ENCODE measurements at regions not wholly inside any gene's neighbourhood (a gene's known extent, or its start where the extent isn't known, plus 50 kb on each side); places are given as distances from the start of the nearest gene placed in this dataset.

DNA sequence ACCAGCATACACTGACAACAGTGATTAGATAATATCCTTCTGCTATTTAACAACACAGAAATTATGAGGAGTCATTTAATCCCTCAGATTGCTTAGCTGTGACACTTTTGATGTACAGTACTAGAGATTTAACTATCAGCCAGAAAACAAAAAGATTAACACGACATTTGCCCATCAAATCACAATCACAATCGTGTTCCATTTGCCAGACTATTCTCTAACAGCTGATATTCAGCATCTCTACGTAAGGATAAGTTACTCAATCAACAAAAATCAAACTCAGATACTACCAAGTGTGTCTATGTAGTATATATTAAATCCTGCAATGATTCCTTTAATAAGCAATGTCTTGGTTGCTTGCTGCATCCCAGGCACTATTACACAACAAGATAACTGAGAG, 558.7 kb upstream of the USP15 start:
- DNase-seq, result no peak

DNA sequence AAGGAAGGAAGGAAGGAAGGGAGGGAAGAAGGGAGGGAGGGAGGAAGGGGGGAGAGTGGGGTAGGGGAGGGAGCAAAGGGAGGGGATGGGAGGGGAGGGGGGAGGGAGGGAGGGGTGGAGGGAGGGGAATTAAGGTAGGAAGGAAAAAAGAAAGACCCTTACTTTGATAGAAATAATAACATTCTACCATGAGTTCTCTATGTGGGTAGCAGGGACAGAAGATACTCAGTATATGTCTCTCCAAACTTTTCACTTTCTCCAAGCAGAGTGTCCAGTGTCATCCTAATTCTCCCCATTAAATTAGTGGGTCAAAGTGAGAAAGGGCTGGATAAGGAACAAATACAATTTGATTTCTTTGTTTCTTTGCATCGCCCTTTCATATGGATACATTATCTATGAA, 553.4 kb upstream of the USP15 start:
- no peak for DNase-seq

DNA sequence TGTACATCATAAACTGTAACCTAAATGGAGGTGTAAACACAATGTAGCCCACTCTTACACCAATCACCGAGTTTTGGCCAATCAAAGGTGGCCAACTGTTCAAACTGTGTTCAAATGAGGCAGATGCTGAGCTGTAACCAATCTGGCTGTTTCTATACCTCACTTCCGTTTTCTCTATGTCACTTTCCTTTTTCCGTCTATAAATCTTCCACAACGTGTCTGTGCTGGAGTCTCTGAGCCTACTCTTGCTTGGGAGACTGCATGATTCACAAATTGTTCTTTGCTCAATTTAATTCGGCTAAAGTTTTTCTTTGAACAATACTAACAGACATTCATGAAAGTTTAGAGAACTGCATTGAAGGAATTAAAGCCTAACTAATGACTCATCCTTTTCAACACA, 547.1 kb upstream of the USP15 start:
- DNase-seq, result no peak

DNA sequence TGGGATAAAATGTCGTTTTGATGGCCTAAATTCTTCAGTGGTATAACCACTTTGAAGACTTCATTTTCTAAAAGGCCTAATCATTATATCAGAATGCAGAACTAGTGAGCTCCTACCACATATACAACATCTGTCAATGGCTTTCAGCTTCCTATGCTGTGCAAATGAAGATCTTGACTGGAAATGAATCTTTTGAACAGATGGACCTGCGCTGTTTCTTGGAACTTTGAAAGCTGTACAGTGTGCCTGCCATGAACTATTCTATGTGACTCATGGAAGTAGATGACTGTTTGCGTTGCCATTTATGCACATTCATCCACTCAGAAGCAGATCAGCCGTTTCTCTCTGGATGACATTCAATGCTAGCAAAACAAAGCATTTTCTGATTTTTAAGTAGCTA, 542.2 kb upstream of the USP15 start:
- no peak for DNase-seq

DNA sequence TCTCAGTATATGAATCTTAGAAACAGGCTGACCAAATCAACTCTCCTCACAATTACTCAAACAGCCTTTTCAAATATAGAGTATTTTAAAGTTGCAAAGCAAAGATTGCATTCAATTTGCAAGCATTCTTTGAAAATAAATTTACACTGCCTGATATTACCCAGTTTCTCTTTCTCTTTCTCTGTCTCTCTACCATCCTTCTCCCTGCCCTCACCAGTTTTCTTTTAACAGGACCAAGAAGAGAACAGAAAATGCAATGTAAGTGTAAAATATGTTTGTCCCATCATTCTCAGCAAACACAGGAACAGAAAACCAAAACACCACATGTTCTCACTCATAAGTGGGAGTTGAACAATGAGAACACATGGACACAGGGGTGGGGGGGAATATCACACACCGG, 520.3 kb upstream of the USP15 start:
- DNase-seq, result no peak

DNA sequence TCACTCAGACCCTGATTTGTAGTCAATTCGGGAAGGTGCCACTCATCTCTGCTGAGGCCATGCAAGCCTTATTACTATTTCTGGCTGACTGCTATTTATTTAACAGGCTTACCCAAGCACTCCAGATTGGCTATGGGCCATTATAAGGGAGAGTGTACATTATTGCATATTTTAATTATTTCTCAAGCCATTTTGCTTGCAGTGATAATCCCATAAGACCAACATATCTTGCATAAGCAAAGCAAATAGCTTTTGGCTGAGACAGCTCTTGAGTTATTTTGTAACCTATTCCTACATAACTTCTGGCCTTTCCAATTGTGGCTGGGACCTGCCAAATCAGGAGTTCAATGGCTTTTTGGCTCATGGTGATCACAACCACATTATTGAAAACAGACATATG, 509.6 kb upstream of the USP15 start:
- DNase-seq, result no peak

DNA sequence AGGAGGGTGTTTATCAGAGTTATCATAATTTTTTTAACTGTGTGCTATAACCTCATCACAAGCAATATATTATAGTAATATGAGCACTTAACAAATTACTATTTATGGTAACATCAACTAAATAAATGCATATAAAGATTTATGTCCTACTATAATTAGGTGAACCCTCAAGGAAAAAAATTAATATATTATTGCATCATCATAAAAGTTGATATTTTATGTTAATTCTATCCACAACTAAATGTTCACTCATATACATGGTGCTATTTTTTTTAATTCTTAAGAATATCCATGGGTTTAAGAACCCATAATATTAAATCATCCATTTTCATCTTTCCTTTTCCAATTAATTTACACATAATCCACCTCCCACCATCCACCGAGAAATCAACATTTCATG, 506.0 kb upstream of the USP15 start:
- DNase-seq, result no peak

DNA sequence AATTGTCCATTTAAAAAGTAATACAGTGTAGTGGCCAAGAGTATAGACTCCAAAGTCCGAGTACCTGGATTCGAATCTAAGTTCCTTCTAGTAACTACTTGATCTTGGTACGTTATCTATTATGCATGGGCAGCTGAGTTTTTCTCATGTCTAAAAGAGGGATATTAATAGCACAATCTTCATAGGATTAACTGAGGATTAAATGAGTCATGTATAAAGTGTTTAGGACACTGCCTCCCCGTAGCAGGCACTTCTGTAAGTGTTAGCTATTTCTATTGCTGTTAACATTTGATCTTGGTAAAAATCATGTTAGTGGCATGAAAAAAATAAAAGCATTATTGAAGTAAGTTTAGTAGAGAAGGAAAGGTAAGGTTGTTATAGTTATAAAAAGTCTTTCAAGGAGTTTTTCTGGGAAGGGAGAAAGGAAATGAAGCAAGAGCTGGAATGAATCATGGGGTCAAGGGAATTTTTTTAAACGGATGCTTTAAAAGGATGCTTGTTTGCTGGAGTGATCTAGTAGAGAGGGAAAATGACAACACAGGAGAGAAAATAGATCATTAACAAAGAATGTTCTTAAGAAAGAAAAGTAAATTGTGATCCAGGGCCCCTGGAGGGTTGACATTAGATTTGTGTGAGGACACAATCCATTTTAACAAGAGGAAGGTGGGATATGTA, 502.2 kb upstream of the USP15 start:
- peak in 1 of 2 experiments; percentile 15 for DNase-seq

DNA sequence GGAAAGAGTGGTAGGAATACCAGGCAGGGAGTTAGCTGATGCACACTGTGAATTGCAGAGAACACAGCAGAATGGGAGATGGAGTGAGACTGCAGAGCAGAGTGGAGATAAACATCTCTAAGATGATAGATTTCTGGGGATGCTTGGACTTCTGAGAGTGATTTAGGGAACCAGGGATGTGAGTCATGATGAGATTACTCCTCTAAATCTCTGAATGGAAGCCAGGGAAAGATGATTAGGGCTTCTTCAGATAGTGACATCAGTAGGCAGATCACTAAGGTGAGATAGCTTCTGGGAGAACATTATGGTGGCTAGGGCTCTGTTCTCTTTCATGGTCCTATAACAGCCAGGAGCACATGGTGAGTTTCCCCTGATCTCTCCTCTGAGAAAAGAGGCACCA, 501.5 kb upstream of the USP15 start:
- DNase-seq, result no peak

DNA sequence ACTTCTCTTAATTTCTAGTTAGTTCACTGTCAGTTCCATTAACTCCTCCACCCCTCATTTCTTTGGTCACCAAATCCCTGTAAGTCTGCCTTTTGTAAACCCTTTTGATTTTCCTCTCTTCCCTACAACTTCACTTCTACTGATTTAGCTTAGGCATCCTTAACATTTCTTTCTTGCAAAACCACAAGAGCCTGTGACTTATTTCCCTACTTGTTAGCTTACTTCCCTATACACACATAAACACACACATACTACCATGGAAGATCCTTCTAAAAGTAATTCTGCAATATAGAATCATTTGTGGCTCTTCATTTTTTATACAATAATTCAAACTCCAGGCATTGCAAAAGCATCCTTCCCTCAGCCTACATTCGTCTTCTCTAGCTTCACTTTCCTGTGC, 494.3 kb upstream of the USP15 start:
- no peak for DNase-seq

DNA sequence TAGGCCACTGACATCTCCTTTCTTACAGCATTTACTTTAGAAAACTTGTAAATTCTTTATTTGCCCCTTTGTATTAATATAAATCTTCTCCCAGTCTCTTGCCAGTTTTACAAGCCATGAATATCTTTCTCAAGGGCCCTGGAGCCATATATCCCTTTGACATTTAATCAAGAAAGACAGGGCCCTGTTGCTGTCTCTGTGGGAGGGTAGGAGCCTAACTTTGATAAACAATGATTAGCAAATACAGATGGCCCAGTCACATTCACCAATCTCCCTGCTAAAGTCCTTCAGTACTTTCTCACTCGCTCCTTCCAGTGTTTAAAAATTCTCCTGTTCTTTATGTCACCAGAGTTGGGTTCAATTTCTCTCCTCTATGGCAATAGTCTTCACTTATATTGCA, 479.8 kb upstream of the USP15 start:
- no peak for DNase-seq

DNA sequence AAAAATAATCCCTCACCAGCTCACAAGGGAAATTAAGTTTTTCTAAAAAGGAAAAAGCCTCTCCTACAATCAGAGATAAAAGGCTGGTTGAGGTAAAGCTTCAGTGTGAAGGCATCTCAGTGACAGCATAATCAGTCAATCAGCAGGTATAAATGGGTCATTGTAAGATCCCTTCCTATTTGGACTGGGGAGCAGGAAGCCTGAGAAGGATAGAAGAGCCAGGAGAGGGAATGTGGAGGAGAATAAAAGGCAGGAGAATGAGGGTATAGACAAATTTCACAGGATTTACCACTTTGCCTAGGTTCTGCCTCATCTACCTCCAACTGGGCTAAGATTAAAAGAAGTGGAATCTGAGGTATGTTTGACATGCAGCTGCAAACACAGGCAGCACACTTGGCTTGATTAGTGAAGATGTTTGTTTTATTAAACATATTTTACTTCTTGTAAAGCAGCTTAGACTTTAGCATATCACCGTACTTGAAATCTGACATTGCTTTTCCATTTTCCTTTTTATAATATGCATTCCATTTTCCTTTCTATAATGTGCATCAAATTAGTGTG, 479.1 kb upstream of the USP15 start:
- DNase-seq, result no peak

DNA sequence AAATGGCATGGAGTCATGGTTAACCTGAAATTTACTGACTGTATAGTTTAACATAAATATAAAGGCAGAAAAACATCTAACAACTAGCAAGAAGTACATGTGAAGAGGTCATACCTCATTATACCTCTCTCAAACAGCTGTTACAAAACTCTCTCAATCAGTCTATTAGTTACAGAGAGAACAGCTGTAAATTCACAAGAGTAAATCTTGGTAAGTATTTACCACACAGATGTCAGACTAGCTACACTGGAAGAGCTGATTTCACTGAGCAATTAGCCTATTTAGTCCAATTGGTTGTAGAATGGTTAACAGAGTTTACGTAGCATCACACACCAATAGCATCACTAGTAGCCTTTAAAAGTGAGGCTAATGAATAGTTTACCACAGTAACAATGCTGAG, 463.4 kb upstream of the USP15 start:
- no peak for DNase-seq

DNA sequence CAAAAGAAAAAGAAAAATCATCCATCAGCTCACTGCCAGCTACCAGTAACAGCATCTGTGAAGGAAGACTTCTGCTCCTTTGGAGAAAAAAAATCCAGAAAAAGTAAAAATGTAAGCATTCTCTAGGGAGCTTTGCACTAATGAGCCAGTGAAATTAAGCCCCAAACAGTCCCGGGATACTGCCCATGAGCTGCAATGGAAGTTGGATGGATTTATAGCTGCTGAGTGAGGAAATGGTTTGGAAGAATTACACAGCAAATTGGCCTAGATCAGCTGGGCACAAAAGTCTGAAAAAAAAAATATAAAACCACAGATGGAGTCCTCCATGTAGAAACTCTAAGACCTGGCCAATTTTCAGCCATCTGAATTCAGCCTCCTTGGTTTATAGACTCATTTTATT, 462.9 kb upstream of the USP15 start:
- DNase-seq, result no peak

DNA sequence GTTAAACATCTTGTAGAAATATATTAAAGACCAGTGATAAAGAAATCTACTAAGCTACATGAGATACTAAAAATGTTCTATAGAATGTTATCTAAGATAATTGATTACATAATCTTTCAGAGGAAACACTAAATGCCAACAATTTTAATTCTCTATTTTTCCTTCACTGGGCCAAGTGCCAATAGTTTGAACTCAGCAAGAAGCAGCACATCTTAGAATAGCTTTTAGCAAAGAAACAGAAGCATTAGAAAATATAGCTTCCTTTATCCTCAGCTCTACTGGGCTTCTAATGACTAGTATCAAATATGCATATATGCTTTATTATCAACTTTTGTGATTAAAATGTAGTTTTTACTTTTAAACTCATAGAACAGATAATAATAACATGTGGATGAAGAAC, 461.4 kb upstream of the USP15 start:
- no peak for DNase-seq

DNA sequence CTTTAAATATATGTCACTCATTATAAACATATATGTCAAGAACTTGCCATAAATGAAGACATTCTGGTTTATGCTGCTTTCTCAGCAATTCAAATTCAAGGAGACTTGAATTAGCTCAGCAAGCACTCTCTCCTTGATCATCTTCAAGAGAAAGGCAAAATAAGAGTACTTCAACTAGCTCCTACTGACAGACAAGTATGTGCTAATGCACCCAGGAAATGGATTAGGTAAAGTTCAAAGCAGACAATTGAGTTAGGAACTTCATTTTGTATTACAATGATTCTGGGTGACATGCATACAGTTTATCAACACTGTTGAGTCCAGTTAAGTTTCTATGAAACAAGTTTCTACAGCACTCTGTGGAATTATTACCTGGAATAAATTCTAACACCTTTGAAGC, 455.9 kb upstream of the USP15 start:
- DNase-seq, result no peak

DNA sequence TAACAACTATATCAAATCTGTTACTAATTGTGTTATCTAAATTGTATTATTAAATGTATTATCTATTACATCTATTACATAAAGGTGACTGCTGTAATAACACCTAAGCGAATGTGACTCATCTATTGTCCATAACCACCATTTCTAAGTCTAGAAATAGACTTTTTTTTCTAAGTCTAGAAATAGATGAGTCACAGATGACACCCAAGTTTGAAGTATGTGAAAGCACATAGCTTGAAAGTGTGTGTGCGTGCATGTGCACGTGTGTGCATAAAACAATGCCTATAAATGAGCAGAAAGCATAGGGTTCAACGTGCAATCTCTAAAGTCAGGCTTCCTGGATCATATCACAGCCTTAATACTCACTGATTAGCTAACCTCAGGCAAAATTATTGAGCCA, 451.3 kb upstream of the USP15 start:
- no peak for DNase-seq

DNA sequence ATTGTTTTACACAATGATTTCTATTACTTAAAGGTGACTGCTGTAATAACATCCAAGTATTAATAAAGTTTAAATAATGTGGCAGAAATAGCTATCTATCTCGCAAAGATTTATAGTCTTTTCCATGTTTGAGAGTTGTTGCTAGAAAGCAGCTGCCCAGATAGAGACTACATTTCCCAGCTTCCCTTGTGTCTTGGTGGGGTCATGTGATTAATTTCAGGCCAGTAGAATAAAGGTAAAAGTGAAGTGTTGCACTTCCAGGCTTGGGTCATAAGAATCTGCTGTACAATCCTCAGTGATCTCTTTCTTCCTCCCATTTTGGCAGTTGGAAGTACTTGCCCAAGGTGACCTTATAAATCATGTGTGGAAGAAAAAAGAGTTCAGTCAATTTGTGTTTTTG, 449.7 kb upstream of the USP15 start:
- DNase-seq, result no peak

DNA sequence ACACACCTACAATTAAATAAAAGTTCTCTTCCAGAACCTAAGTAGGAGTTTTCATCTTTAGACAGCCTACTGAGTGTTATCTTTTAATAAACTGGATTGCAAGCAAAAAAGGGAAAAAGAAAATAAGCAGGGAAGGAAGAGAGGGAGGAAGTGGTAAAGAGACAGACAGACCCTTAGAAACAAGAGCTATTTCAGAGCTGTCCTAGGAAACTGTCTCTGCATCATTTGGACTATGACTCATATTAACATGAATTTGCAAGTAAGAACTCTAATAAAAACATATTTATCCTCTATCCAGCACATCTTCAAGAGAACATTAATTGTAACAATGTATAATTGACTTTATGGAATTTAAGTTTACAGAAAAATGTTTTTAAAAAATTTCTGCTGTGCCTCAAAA, 438.8 kb upstream of the USP15 start:
- DNase-seq, result no peak

DNA sequence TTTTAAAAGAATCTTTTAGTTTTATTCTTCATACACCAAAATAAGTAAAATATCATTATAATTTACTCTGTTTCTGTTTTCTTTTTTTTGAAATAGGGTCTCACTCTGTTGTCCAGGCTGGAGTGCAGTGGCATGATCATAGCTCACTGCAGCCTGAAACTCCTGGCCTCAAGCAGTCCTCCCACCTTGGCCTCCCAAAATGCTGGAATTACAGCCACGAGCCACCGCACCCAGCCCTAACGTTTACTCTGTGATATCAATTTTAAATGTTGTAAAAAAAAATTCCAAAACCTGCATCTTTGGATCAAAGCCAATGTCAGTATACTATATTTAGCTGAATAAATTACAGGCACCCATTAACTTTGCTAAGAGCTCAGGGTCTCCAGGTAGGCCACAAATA, 437.1 kb upstream of the USP15 start:
- DNase-seq, result no peak

DNA sequence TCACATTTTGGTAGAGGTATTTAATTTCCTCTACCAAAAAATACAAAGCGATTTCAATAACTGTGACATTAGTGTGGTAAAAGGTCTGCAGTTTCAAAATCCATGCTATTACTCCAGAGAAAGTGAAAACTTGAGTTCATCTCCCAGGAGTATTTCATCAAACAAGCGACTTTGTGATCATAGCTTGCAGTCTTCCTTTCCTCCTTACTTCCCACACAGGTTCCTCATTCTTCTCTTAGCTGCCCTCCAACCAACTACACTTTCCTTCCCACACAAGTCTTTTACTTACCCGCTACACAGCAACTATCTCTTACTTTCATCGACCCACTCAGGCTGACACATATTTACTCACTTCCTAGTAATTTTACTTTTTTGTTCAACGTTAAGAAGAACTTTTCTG, 413.4 kb upstream of the USP15 start:
- DNase-seq, result no peak

DNA sequence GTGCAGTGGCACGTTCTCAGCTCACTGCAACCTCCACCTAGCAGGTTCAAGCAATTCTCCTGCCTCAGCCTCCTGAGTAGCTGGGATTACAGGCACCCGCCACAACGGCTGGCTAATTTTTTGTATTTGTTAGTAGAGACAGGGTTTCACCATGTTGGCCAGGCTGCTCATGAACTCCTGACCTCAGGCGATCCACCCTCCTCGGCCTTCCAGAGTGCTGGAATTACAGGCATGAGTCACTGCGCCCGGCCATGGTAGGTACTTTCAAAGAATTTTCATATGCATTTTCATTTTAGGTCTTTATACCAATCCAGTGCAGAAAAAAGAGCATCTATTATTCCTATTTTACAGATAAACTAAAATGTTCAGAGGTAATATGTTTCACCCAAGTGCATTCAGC, 411.3 kb upstream of the USP15 start:
- DNase-seq, result no peak

DNA sequence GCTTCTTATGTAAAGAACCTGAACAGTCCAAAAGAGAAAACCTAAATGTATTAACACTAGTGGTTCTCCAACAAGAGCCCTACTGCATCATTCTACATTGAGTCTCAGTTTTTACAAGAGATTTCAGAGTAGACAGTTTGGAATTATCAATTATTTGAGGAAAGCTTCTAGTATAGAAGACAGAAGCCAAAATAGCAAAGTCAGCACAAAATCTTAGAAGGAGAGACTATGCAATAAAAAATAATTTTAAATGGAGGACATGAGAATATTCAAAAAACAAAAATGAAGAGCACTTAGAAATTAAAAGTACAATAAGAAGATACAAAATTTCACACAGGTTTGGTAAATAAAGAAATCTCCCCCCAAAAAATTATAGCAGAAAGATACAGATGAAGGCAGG, 406.3 kb upstream of the USP15 start:
- DNase-seq, result no peak

DNA sequence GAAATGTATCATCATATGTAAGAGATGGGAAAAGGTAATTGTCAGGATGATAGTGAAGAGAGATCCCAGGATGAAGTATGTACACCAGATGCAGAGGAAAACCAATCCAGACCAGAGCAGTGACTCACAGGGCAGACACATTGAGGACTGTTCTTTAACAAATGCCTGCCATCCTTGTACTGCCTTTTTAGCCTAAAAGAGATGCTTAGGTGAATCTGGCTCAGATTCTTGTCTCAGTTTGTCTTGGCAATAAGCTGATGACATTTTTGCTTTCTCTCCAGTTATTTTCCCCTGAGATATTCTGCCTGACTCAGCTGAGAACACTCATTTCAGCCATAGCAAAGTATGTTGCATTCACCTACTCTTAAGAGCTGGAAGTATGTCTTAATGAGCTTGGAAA, 405.3 kb upstream of the USP15 start:
- no peak for DNase-seq

DNA sequence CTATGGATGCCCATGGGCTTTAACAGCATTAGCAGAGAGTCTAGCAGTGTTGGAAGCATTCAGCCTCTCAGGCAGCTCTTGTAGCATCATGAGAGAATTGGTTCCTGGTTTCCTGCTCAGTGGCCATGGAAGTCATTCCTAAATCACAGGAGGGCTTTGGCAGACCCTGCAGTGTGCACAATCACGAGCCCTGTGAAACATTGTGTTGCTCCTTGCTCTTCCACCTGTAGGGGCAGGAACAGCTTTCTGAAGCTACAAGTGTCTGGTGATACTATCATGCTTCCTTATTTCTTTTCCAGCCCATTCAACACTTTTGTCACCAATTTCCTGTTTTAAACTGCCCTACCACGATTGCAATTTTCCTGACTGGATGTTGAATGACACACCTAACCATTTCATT, 402.2 kb upstream of the USP15 start:
- no peak for DNase-seq

DNA sequence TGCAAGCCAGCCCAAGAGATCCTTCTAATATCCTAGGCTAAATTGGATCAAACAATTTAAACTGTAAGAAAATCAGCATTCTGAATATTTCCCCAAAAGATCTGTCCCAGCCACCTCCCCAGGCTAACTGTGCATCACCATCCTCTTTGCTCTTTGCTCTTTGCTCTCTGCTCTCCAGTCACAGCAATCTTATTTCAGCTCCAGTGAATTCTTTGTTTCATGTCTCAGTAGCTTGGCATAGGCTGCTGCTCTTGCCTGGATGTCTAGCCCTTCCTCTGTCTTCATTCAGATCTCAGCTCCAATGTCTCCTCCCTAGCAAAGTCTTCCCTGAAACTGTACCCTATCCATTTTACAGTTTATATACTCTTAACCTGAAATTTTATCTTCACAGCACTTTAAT, 399.8 kb upstream of the USP15 start:
- DNase-seq, result no peak

All from SW 1271 (cell line).